Mesothelial cell of epicardium (in vitro differentiated cells): ENCODE measurements at regions not wholly inside any gene's neighbourhood (a gene's known extent, or its start where the extent isn't known, plus 50 kb on each side); places are given as distances from the start of the nearest gene placed in this dataset.

Source experiments
- DNase-seq, 2 experiments: peaks; one replicate each; pipeline ENCODE4 v3.0.0; 2021; ENCODE audit warnings: low spot score in 2 of 2; ENCODE audit not compliant: unreplicated experiment in 2 of 2
- H3K27ac Mint-ChIP-seq: 2 replicates; pipeline ENCODE4 v1.8.0; 2021; ENCODE audit warnings: mixed read lengths
- H3K27me3 Mint-ChIP-seq: 2 replicates; pipeline ENCODE4 v1.8.0; 2021; ENCODE audit warnings: low read depth, mixed read lengths
- H3K36me3 Mint-ChIP-seq: 2 replicates; pipeline ENCODE4 v1.8.0; 2021; ENCODE audit warnings: mixed read lengths
- H3K4me1 Mint-ChIP-seq: 2 replicates; pipeline ENCODE4 v1.8.0; 2021; ENCODE audit warnings: mixed read lengths
- H3K4me3 Mint-ChIP-seq: 2 replicates; pipeline ENCODE4 v1.8.0; 2021; ENCODE audit warnings: mild to moderate bottlenecking, moderate library complexity, mixed read lengths
- H3K9me3 Mint-ChIP-seq: 2 replicates; pipeline ENCODE4 v1.8.0; 2021; ENCODE audit warnings: mixed read lengths
- CTCF ChIP-seq: fragments of 200-600 bp; sonication (generic); IDR thresholded peaks from one replicate; pipeline ENCODE4 v1.5.0; 2021; ENCODE audit warnings: antibody characterized with exemption; ENCODE audit not compliant: unreplicated experiment

- H3K27me3 Mint-ChIP-seq = no peaks in the 10 kb centered on the region
- no peak overlapping the region for H3K27ac Mint-ChIP-seq
- no peaks in the 10 kb centered on the region for H3K4me1 Mint-ChIP-seq
- TF ChIP-seq CTCF = no peak
- H3K4me3 Mint-ChIP-seq = no peak overlapping the region
- H3K9me3 Mint-ChIP-seq = no peaks in the 10 kb centered on the region
- DNase-seq = no peak
- no peaks in the 10 kb centered on the region for H3K36me3 Mint-ChIP-seq
Measured at GRCh38 chr5:143664623-143665022, 147.3 kb upstream of the HMHB1 start.

- H3K4me3 Mint-ChIP-seq = no peak overlapping the region
- TF ChIP-seq CTCF = no peak
- H3K27ac Mint-ChIP-seq = no peak overlapping the region
- no peaks in the 10 kb centered on the region for H3K27me3 Mint-ChIP-seq
- no peaks in the 10 kb centered on the region for H3K4me1 Mint-ChIP-seq
- H3K9me3 Mint-ChIP-seq = no peaks in the 10 kb centered on the region
- H3K36me3 Mint-ChIP-seq = no peaks in the 10 kb centered on the region
- no peak for DNase-seq
Measured at GRCh38 chr5:143663872-143664271, 148.1 kb upstream of the HMHB1 start.

- no peak for DNase-seq
- Mint-ChIP-seq H3K36me3 (no peaks in the 10 kb centered on the region), H3K27ac (no peak overlapping the region), H3K27me3 (no peaks in the 10 kb centered on the region), H3K4me3 (no peak overlapping the region), H3K4me1 (peaks cover 9% of the 10 kb centered on the region), H3K9me3 (no peaks in the 10 kb centered on the region)
- TF ChIP-seq CTCF = no peak
Measured at GRCh38 chr5:143662020-143662419, 149.9 kb upstream of the HMHB1 start.

- peaks cover 9% of the 10 kb centered on the region for H3K4me1 Mint-ChIP-seq
- H3K27ac Mint-ChIP-seq = no peak overlapping the region
- no peak for TF ChIP-seq CTCF
Measured at GRCh38 chr5:143660625-143661024, 151.3 kb upstream of the HMHB1 start.

GRCh38 chr5:143659599-143660238, 152.2 kb upstream of the HMHB1 start:
- no peaks in the 10 kb centered on the region for H3K9me3 Mint-ChIP-seq
- no peak overlapping the region for H3K4me3 Mint-ChIP-seq
- TF ChIP-seq CTCF = no peak
- H3K36me3 Mint-ChIP-seq = no peaks in the 10 kb centered on the region
- H3K4me1 Mint-ChIP-seq = peaks cover 9% of the 10 kb centered on the region
- H3K27me3 Mint-ChIP-seq = no peaks in the 10 kb centered on the region
- H3K27ac Mint-ChIP-seq = no peak overlapping the region
- no peak for DNase-seq

More at GRCh38 chr5:143660625-143661024, 151.3 kb upstream of the HMHB1 start:
- Mint-ChIP-seq H3K4me3 (no peak overlapping the region), H3K9me3 (no peaks in the 10 kb centered on the region), H3K36me3 (no peaks in the 10 kb centered on the region), H3K27me3 (no peaks in the 10 kb centered on the region)
- DNase-seq = no peak

GRCh38 chr5:143658956-143659355, 153.0 kb upstream of the HMHB1 start:
- Mint-ChIP-seq H3K36me3 (no peaks in the 10 kb centered on the region), H3K27ac (no peak overlapping the region), H3K9me3 (peaks cover 1% of the 10 kb centered on the region), H3K4me1 (peaks cover 9% of the 10 kb centered on the region), H3K4me3 (no peak overlapping the region), H3K27me3 (no peaks in the 10 kb centered on the region)
- TF ChIP-seq CTCF = no peak
- DNase-seq = no peak
